ENCODE measurements at regions not wholly inside any gene's neighbourhood (a gene's known extent, or its start where the extent isn't known, plus 50 kb on each side); places are given as distances from the start of the nearest gene placed in this dataset.
"Not testable (repeated sequence)": the region's sequence is repeated elsewhere in the genome, so short reads cannot be mapped to it uniquely, and the experiment has no call there.

- TF ChIP-seq CTCF (IDR thresholded peaks at IDR 0.05; ENCODE audit: borderline replicate concordance, control extremely low read depth, extremely low read depth, insufficient read depth, missing control alignments) = no peak
- no peak for DNase-seq (ENCODE audit: low spot score)
- in situ Hi-C loops (cut with MboI; ENCODE audit: low sequenced_read_pairs, unreplicated experiment) = no loop called here
Observed at GRCh38 chr4:78707793-78708192, 68.4 kb upstream of the BMP2K start.

GRCh38 chr4:78710536-78710935 is 65.6 kb upstream of the BMP2K start:
- DNase-seq (ENCODE audit: low spot score) = no peak
- in situ Hi-C loops (cut with MboI; ENCODE audit: low sequenced_read_pairs, unreplicated experiment) = no loop called here
- no peak for TF ChIP-seq CTCF (IDR thresholded peaks at IDR 0.05; ENCODE audit: borderline replicate concordance, control extremely low read depth, extremely low read depth, insufficient read depth, missing control alignments)

GRCh38 chr4:78711676-78712075 is 64.5 kb upstream of the BMP2K start:
- in situ Hi-C loops (cut with MboI; ENCODE audit: low sequenced_read_pairs, unreplicated experiment) = no loop called here
- no peak for TF ChIP-seq CTCF (IDR thresholded peaks at IDR 0.05; ENCODE audit: borderline replicate concordance, control extremely low read depth, extremely low read depth, insufficient read depth, missing control alignments)
- DNase-seq (ENCODE audit: low spot score) = no peak

- in situ Hi-C loops (cut with MboI; ENCODE audit: low sequenced_read_pairs, unreplicated experiment); DNase-seq (ENCODE audit: low spot score): not testable (repeated sequence)
Observed at GRCh38 chr4:78714598-78714997, 61.6 kb upstream of the BMP2K start.

GRCh38 chr4:78715372-78715771 is 60.8 kb upstream of the BMP2K start:
- in situ Hi-C loops (cut with MboI; ENCODE audit: low sequenced_read_pairs, unreplicated experiment); DNase-seq (ENCODE audit: low spot score): not testable (repeated sequence)

- DNase-seq (ENCODE audit: low spot score); in situ Hi-C loops (cut with MboI; ENCODE audit: low sequenced_read_pairs, unreplicated experiment): not testable (repeated sequence)
Observed at GRCh38 chr4:78717712-78718111, 58.4 kb upstream of the BMP2K start.

GRCh38 chr4:78720204-78720603 is 55.9 kb upstream of the BMP2K start:
- in situ Hi-C loops (cut with MboI; ENCODE audit: low sequenced_read_pairs, unreplicated experiment) = no loop called here
- TF ChIP-seq CTCF (IDR thresholded peaks at IDR 0.05; ENCODE audit: borderline replicate concordance, control extremely low read depth, extremely low read depth, insufficient read depth, missing control alignments) = no peak
- DNase-seq (ENCODE audit: low spot score) = no peak

GRCh38 chr4:78720994-78721677 is 55.0 kb upstream of the BMP2K start:
- TF ChIP-seq CTCF (IDR thresholded peaks at IDR 0.05; ENCODE audit: borderline replicate concordance, control extremely low read depth, extremely low read depth, insufficient read depth, missing control alignments) = no peak
- in situ Hi-C loops (cut with MboI; ENCODE audit: low sequenced_read_pairs, unreplicated experiment) = no loop called here
- peak; percentile 24 for DNase-seq (ENCODE audit: low spot score)

Data from GM13976 (cell line).